Heart left ventricle (tissue), 16 donors: ENCODE measurements at regions not wholly inside any gene's neighbourhood (a gene's known extent, or its start where the extent isn't known, plus 50 kb on each side); places are given as distances from the start of the nearest gene placed in this dataset.

Experiments used
- ATAC-seq, 4 donors: fragments of 200-7000 bp; cut with Tn5 transposase; one replicate each; pipeline ENCODE4 v1.9.1; 2020 to 2022; ENCODE audit warnings: moderate library complexity in 4 of 4, mild to moderate bottlenecking in 3 of 4, moderate number of reproducible peaks in 1 of 4
- DNase-seq, 5 donors: peaks; one replicate each; pipeline ENCODE4 v3.0.0-alpha.2; 2020
- H3K27ac ChIP-seq, 12 donors: fragments of 200-600 bp; sonication (generic) in 4 of 12; one replicate each; pipeline versions ENCODE4 v1.5.0 to v1.8.0; 2016 to 2022; ENCODE audit warnings: mild to moderate bottlenecking in 2 of 12
- H3K27me3 ChIP-seq, 9 donors: fragments of 200-600 bp; sonication (generic) in 2 of 9; one replicate each; pipeline versions ENCODE4 v1.5.1 to v1.8.0; 2016 to 2022; ENCODE audit warnings: mild to moderate bottlenecking in 3 of 9
- H3K36me3 ChIP-seq, 9 donors: fragments of 200-600 bp; sonication (generic) in 2 of 9; one replicate each; pipeline versions ENCODE4 v1.5.0 to v1.8.0; 2018 to 2022; ENCODE audit warnings: mild to moderate bottlenecking in 2 of 9
- H3K4me1 ChIP-seq, 12 donors: fragments of 200-600 bp; sonication (generic) in 4 of 12; one replicate each; pipeline versions ENCODE4 v1.5.0 to v1.8.0; 2016 to 2022; ENCODE audit warnings: mild to moderate bottlenecking in 3 of 12
- H3K4me3 ChIP-seq, 12 donors: fragments of 200-600 bp; sonication (generic) in 4 of 12; one replicate each; pipeline versions ENCODE4 v1.5.0 to v1.8.0; 2017 to 2022; ENCODE audit warnings: mild to moderate bottlenecking in 9 of 12, moderate library complexity in 4 of 12
- H3K9me3 ChIP-seq, 12 donors: fragments of 200-600 bp; sonication (generic) in 4 of 12; one replicate each; pipeline versions ENCODE4 v1.5.0 to v1.8.0; 2016 to 2022; ENCODE audit warnings: mild to moderate bottlenecking in 1 of 12
- POLR2A ChIP-seq, 2 donors: fragments of 450-650 bp; IDR thresholded peaks; one replicate each; pipeline ENCODE4 v1.6.1; 2017; ENCODE audit warnings: antibody characterized with exemption in 2 of 2, mild to moderate bottlenecking in 2 of 2, moderate library complexity in 2 of 2
- WGBS, 4 donors: extraction: QIAGEN DNeasy Blood & Tissue Kit in 2 of 4; methylation state at CpG; one replicate each; pipeline versions ENCODE4 v1.1.5 to v1.1.7; 2013 to 2018; 5-methylcytosine and 5-hydroxymethylcytosine counted together
- intact Hi-C, 10 donors: fragments of 100-400 bp; cut with DNase I; formaldehyde crosslinking; loops; one replicate each; pipeline versions ENCODE4 v1.11.1 to v1.14.2; 2022
- TF ChIP-seq, protein P1 (sequence below), 12 donors: fragments of 200-600 bp; sonication (generic) in 4 of 12; IDR thresholded peaks; one replicate each; pipeline versions ENCODE4 v1.5.0 to v1.8.0; 2018 to 2022; ENCODE audit warnings: antibody characterized with exemption in 12 of 12, mild to moderate bottlenecking in 5 of 12
- donor health status: ischemic (EF 13 %, LVEDD 7.1; RV severe dilation, severe dysfunction).
- donor health status: healthy with polysubstance abuse.
- donor health status: DM: no; HTN: yes; CAD: no.
- donor health status: DM: no; HTN: no; CAD: no.
- donor health status: ischemic (EF 25% LVEDD 6.9; RV normal size, moderate dysfunction).
- donor health status: ischemic (EF 25% LVEDD 5.7; RV mildly dilated, moderate dysfunction).
- donor health status: healthy.
- donor health status: DM: yes; HTN: yes; CAD: no.
- donor health status: ischemic (EF 35%, LVEDD 5.7; RV mildly dilated, moderate dysfunction).
- donor health status: nonischemic (EF 11% LVEDD 7.7; RV severe dilation, severe dysfunction).
- donor health status: DM: yes; HTN: yes; CAD: no.
- donor health status: PGD.
- donor health status: ischemic (EF 29% LVEDD 5.4; RV normal size, mild dysfunction).
- donor health status: nonischemic (EF 23%, LVEDD 6.1; RV moderate dilation, normal function).

DNA sequence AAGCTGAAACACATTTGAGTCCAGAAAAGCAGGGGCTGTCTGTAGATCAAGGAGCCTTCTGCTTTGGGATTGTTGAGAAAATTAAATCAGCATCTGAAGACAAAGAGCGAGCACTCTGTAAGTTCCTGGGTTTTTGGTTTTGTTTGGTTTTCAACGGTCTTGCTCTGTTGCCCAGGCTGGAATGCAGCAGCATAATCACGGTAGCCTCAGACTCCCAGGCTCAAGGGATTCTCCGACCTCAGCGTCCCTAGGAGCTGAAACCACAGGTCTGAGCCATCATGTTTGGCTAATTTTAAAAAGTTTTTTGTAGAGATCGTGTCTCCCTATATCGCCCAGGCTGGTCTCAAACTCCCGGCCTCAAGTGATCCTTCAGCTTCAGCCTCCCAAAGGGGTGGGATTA, 266.5 kb upstream of the ADAMTS16 start:
- TF ChIP-seq, protein P1, sequence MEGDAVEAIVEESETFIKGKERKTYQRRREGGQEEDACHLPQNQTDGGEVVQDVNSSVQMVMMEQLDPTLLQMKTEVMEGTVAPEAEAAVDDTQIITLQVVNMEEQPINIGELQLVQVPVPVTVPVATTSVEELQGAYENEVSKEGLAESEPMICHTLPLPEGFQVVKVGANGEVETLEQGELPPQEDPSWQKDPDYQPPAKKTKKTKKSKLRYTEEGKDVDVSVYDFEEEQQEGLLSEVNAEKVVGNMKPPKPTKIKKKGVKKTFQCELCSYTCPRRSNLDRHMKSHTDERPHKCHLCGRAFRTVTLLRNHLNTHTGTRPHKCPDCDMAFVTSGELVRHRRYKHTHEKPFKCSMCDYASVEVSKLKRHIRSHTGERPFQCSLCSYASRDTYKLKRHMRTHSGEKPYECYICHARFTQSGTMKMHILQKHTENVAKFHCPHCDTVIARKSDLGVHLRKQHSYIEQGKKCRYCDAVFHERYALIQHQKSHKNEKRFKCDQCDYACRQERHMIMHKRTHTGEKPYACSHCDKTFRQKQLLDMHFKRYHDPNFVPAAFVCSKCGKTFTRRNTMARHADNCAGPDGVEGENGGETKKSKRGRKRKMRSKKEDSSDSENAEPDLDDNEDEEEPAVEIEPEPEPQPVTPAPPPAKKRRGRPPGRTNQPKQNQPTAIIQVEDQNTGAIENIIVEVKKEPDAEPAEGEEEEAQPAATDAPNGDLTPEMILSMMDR (IDR thresholded peaks at IDR 0.05) = no peak
- no peak for TF ChIP-seq POLR2A (IDR thresholded peaks at IDR 0.05)
- Histone ChIP-seq H3K27ac (no peak overlapping the region), H3K4me1 (no peaks in the 10 kb centered on the region), H3K36me3 (no peaks in the 10 kb centered on the region), H3K9me3 (no peaks in the 10 kb centered on the region), H3K27me3 (peaks cover 0 to 14% (median 0%) of the 10 kb centered on the region in 9 donors), H3K4me3 (no peak overlapping the region)
- DNase-seq (no peak), ATAC-seq (no peak)
- intact Hi-C loops = loop anchor here in 3 of 10 donors (5.0 to 10.0 kb wide), 3 partner anchors 261 to 529 kb away; partner anchors contain the start of gene ADAMTS16 (in 1 of the 3)
- 82 to 90% (median 85%) methylated on average over 8 of the region's 8 CpGs for WGBS, 4 donors

DNA sequence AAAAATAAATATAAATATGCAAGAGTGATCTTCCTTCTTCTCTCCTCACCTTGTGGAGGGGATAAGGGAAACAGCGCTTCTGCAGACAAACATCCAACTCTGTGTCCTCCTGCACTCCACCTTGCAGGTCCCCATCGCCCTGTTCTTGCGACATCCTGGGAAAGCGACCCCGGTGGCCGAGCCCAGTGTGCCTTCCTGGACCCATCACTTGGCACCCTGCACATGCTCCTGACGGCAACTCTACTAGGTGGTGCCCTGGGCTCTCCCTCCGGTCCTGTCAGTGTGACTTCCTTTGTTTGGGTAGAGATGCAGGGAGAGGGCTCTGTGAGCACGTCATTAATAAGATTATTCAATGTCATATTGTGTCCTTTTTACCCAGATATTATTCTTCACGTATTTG, 266.0 kb upstream of the ADAMTS16 start:
- no peak for TF ChIP-seq POLR2A (IDR thresholded peaks at IDR 0.05)
- TF ChIP-seq, protein P1 (IDR thresholded peaks at IDR 0.05) = no peak
- Histone ChIP-seq H3K9me3 (no peaks in the 10 kb centered on the region), H3K27ac (no peak overlapping the region), H3K36me3 (no peaks in the 10 kb centered on the region), H3K4me3 (no peak overlapping the region), H3K27me3 (peaks cover 0 to 14% (median 0%) of the 10 kb centered on the region in 9 donors), H3K4me1 (no peaks in the 10 kb centered on the region)
- ATAC-seq (no peak), DNase-seq (no peak)
- WGBS, 4 donors = 74 to 79% (median 78%) methylated on average over 10 of the region's 10 CpGs
- intact Hi-C loops = loop anchor here in 3 of 10 donors (5.0 to 10.0 kb wide), 3 partner anchors 261 to 528 kb away; partner anchors contain the start of gene ADAMTS16 (in 1 of the 3)

DNA sequence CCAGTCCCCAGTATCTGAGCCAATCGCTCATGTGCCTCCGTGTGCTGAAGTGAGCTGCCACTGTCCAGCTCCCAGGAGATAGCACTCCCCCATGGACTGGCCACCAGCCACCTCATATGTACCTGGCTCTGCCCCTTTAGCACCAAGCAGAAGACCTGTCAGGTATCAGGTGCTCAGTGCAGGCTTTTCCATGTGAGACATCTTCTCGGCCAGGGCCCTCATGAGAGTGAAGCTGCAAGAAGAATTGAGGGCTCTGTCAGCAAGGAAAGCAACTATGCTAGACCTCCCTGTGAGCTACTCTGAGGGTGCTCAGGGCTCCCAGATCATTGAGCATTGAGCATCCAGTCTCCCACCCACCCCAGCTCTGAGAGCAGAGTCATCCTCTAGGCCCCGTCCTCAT, 264.2 kb upstream of the ADAMTS16 start:
- 84 to 91% (median 86%) methylated on average over 4 of the region's 4 CpGs for WGBS, 4 donors
- no peaks in the 10 kb centered on the region for H3K36me3 ChIP-seq
- H3K27ac ChIP-seq = no peak overlapping the region
- H3K4me3 ChIP-seq = no peak overlapping the region
- H3K9me3 ChIP-seq = no peaks in the 10 kb centered on the region
- no peak for DNase-seq
- H3K4me1 ChIP-seq = no peaks in the 10 kb centered on the region
- no peak for ATAC-seq
- intact Hi-C loops = loop anchor here in 6 of 10 donors (5.0 to 10.0 kb wide), 4 partner anchors 259 to 546 kb away; partner anchors contain the start of genes ADAMTS16 (in 1 of the 6) and ICE1 (in 1 of the 6)
- H3K27me3 ChIP-seq = peaks cover 0 to 14% (median 0%) of the 10 kb centered on the region in 9 donors
- TF ChIP-seq, protein P1 (IDR thresholded peaks at IDR 0.05) = no peak
- TF ChIP-seq POLR2A (IDR thresholded peaks at IDR 0.05) = no peak

DNA sequence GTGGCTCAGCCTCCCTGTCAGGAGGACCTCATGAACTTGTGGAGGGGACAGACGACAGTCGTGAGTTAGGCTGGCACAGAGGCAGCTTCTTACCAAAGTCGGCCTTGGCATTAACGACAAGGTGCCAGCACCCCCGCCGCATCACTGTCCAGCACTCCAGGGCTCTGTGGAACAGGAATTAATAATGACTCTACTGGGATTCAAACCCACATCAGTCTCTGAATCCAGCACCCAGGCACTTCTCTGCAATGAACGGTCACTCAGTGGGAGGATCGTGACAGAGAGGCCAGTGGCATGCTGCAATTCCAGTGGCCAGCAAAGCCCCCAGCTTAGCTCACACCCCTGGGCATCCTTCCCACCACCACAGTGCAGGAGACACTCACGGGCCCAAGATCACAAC, 263.3 kb upstream of the ADAMTS16 start:
- TF ChIP-seq, protein P1 (IDR thresholded peaks at IDR 0.05) = no peak
- no peak for TF ChIP-seq POLR2A (IDR thresholded peaks at IDR 0.05)
- WGBS, 4 donors = 76 to 89% (median 83%) methylated on average over 5 to 9 of the region's 9 CpGs

More for the DNA sequence above, 263.3 kb upstream of the ADAMTS16 start:
- Histone ChIP-seq H3K27me3 (peaks cover 0 to 11% (median 0%) of the 10 kb centered on the region in 9 donors), H3K27ac (no peak overlapping the region), H3K4me1 (no peaks in the 10 kb centered on the region), H3K4me3 (no peak overlapping the region), H3K36me3 (no peaks in the 10 kb centered on the region), H3K9me3 (no peaks in the 10 kb centered on the region)
- ATAC-seq (no peak), DNase-seq (no peak)
- intact Hi-C loops = loop anchor here in 6 of 10 donors (5.0 to 10.0 kb wide), 4 partner anchors 258 to 545 kb away; partner anchors contain the start of genes ADAMTS16 (in 1 of the 6) and ICE1 (in 1 of the 6)
